H1 (cell line): ENCODE measurements at regions not wholly inside any gene's neighbourhood (a gene's known extent, or its start where the extent isn't known, plus 50 kb on each side); places are given as distances from the start of the nearest gene placed in this dataset. TPM values are rescaled to one million over a fixed set of nuclear protein-coding genes. Genes with fewer than 3 reads are reported as not detected.
"Not testable (repeated sequence)": the region's sequence is repeated elsewhere in the genome, so short reads cannot be mapped to it uniquely, and the experiment has no call there.

Experiments used
- CTCF ChIA-PET: fragments of 300-600 bp; sonication (Branson Sonifier 250); formaldehyde crosslinking; loops from one replicate; lab custom pipeline; 2021; ENCODE audit not compliant: partially characterized antibody; lab: Charles Lee
- POLR2A ChIA-PET: fragments of 300-600 bp; sonication (Branson Sonifier 250); formaldehyde crosslinking; loops from one replicate; lab custom pipeline; 2021; ENCODE audit warnings: inconsistent platforms; ENCODE audit not compliant: partially characterized antibody; lab: Charles Lee
- DNase-seq, 2 experiments: peaks; one replicate each; pipeline versions ENCODE4 v3.0.0 to v3.0.0-alpha.2; 2010 to 2022; ENCODE audit warnings: low spot score in 2 of 2, low read depth in 1 of 2, mixed read lengths in 1 of 2
- FAIRE-seq: peaks from 2 replicates; lab custom pipeline; 2011; peaks lifted over from hg19 to GRCh38; lab: Jason Lieb, UNC
- H2AFZ ChIP-seq: 2 replicates; pipeline ENCODE4 v1.8.1; 2012; ENCODE audit warnings: low read length, inconsistent platforms
- H2AK5ac ChIP-seq: 2 replicates; pipeline ENCODE4 v1.6.1; 2013; ENCODE audit warnings: low read depth, low read length
- H2BK120ac ChIP-seq: replicated peaks from 2 replicates; pipeline ENCODE3; 2013; ENCODE audit warnings: low read depth, low read length, inconsistent platforms
- H2BK12ac ChIP-seq: 2 replicates; pipeline ENCODE4 v1.6.1; 2013; ENCODE audit warnings: low read depth, low read length
- H2BK15ac ChIP-seq: 2 replicates; pipeline ENCODE4 v1.6.1; 2013; ENCODE audit warnings: low read length
- H2BK20ac ChIP-seq: 2 replicates; pipeline ENCODE4 v1.6.1; 2013; ENCODE audit warnings: low read length
- H2BK5ac ChIP-seq: 2 replicates; pipeline ENCODE4 v1.6.1; 2013; ENCODE audit warnings: low read depth, low read length
- H3K14ac ChIP-seq: 2 replicates; pipeline ENCODE4 v1.6.1; 2013; ENCODE audit warnings: inconsistent platforms; ENCODE audit not compliant: insufficient read length
- H3K18ac ChIP-seq: 2 replicates; pipeline ENCODE4 v1.6.1; 2013; ENCODE audit warnings: low read length; ENCODE audit errors: extremely low read depth
- H3K23ac ChIP-seq: 2 replicates; pipeline ENCODE4 v1.6.1; 2013; ENCODE audit warnings: inconsistent platforms; ENCODE audit not compliant: insufficient read length
- H3K23me2 ChIP-seq: 2 replicates; pipeline ENCODE4 v1.6.1; 2013; ENCODE audit warnings: low read depth, low read length
- H3K27ac ChIP-seq: 2 replicates; pipeline ENCODE4 v1.6.1; 2011; ENCODE audit warnings: low read depth, low read length, inconsistent platforms
- H3K27me3 ChIP-seq, 4 experiments: replicated peaks in 1 of 4; 1 replicate in 1 of 4; 2 replicates in 3 of 4; pipeline versions ENCODE4 v1.6.1 to v1.8.1; 2011 to 2013; ENCODE audit warnings: low read length in 3 of 4, mild to moderate bottlenecking in 3 of 4, inconsistent platforms in 2 of 4, mixed read lengths in 2 of 4, moderate library complexity in 1 of 4; ENCODE audit not compliant: control insufficient read depth in 3 of 4, insufficient read depth in 3 of 4; ENCODE audit errors: extremely low read depth in 1 of 4
- H3K36me3 ChIP-seq, 4 experiments: 2 replicates each; pipeline versions ENCODE4 v1.6.1 to v1.8.1; 2011 to 2013; ENCODE audit warnings: mild to moderate bottlenecking in 4 of 4, low read length in 3 of 4, moderate library complexity in 2 of 4, control low read depth in 1 of 4, inconsistent platforms in 1 of 4; ENCODE audit not compliant: insufficient read depth in 4 of 4, control insufficient read depth in 2 of 4
- H3K4ac ChIP-seq: replicated peaks from 2 replicates; pipeline ENCODE3; 2013; ENCODE audit warnings: low read length, low read depth, mixed read lengths, inconsistent platforms; ENCODE audit not compliant: insufficient read length
- H3K4me1 ChIP-seq, 4 experiments: replicated peaks in 1 of 4; 1 replicate in 1 of 4; 2 replicates in 3 of 4; pipeline versions ENCODE4 v1.6.1 to v1.8.1; 2011 to 2013; ENCODE audit warnings: low read length in 3 of 4, inconsistent platforms in 2 of 4, mixed read lengths in 1 of 4; ENCODE audit not compliant: insufficient read depth in 4 of 4, control insufficient read depth in 3 of 4
- H3K4me2 ChIP-seq, 2 experiments: 2 replicates each; pipeline versions ENCODE4 v1.6.1 to v1.8.1; 2011 to 2013; ENCODE audit warnings: low read depth in 2 of 2, low read length in 2 of 2, control low read depth in 1 of 2, inconsistent platforms in 1 of 2, mild to moderate bottlenecking in 1 of 2; ENCODE audit not compliant: insufficient read depth in 1 of 2
- H3K4me3 ChIP-seq, 4 experiments: fragments of 200-600, 300-600 bp in 1 of 4; sonication (generic), shearing (Covaris generic), sonication (Bioruptor Twin) in 1 of 4; 2 replicates each; pipeline versions ENCODE4 v1.5.1 to v1.8.1; 2011 to 2016; ENCODE audit warnings: low read length in 4 of 4, low read depth in 3 of 4, control low read depth in 2 of 4, inconsistent platforms in 2 of 4, mild to moderate bottlenecking in 2 of 4, mixed read lengths in 1 of 4, moderate library complexity in 1 of 4; ENCODE audit not compliant: insufficient read depth in 2 of 4; ENCODE audit errors: extremely low read depth in 1 of 4
- H3K56ac ChIP-seq: replicated peaks from 2 replicates; pipeline ENCODE3; 2013; ENCODE audit warnings: low read depth, mild to moderate bottlenecking, mixed read lengths, low read length, inconsistent platforms; ENCODE audit not compliant: insufficient read length
- H3K79me1 ChIP-seq: 2 replicates; pipeline ENCODE4 v1.6.1; 2013; ENCODE audit warnings: low read depth, low read length, control low read depth
- H3K79me2 ChIP-seq, 2 experiments: 2 replicates each; pipeline versions ENCODE4 v1.6.1 to v1.8.1; 2012 to 2013; ENCODE audit warnings: low read length in 2 of 2, mild to moderate bottlenecking in 2 of 2, inconsistent platforms in 1 of 2; ENCODE audit not compliant: insufficient read depth in 2 of 2, control insufficient read depth in 1 of 2
- H3K9ac ChIP-seq, 4 experiments: replicated peaks in 1 of 4; 1 replicate in 1 of 4; 2 replicates in 3 of 4; pipeline versions ENCODE4 v1.6.1 to v1.8.1; 2011 to 2013; ENCODE audit warnings: low read depth in 3 of 4, low read length in 3 of 4, control low read depth in 2 of 4, mild to moderate bottlenecking in 2 of 4, moderate library complexity in 2 of 4, inconsistent platforms in 1 of 4; ENCODE audit errors: extremely low read depth in 1 of 4
- H3K9me3 ChIP-seq, 2 experiments: 2 replicates each; pipeline versions ENCODE4 v1.6.1 to v1.8.1; 2012 to 2013; ENCODE audit warnings: mild to moderate bottlenecking in 2 of 2, moderate library complexity in 2 of 2, control low read depth in 1 of 2, inconsistent platforms in 1 of 2, low read depth in 1 of 2, low read length in 1 of 2, mixed read lengths in 1 of 2; ENCODE audit not compliant: insufficient read depth in 2 of 2
- H4K20me1 ChIP-seq, 2 experiments: replicated peaks in 1 of 2; 2 replicates each; pipeline versions ENCODE3 to v1.8.1; 2011 to 2013; ENCODE audit warnings: inconsistent platforms in 2 of 2, low read length in 2 of 2, mild to moderate bottlenecking in 1 of 2; ENCODE audit not compliant: insufficient read depth in 2 of 2, control insufficient read depth in 1 of 2
- H4K5ac ChIP-seq: 2 replicates; pipeline ENCODE4 v1.6.1; 2013; ENCODE audit warnings: low read length, low read depth, mixed read lengths, inconsistent platforms; ENCODE audit not compliant: insufficient read length
- H4K8ac ChIP-seq: 2 replicates; pipeline ENCODE4 v1.8.0; 2013; ENCODE audit warnings: mild to moderate bottlenecking, moderate library complexity, low read length, inconsistent platforms; ENCODE audit not compliant: insufficient read depth; ENCODE audit errors: extremely low read depth
- H4K91ac ChIP-seq: replicated peaks from 2 replicates; pipeline ENCODE3; 2013; ENCODE audit warnings: low read length, mixed read lengths, inconsistent platforms; ENCODE audit not compliant: insufficient read length
- WGBS, 2 experiments: shearing (Covaris generic) in 1 of 2; methylation state at CpG; one replicate each; pipeline versions ENCODE4 v1.1.6 to v1.1.7; 2013 to 2015; ENCODE audit warnings: low lambda C conversion rate in 2 of 2, mixed read lengths in 2 of 2, inconsistent platforms in 1 of 2, low coverage in 1 of 2, missing lambda C conversion rate in 1 of 2; ENCODE audit not compliant: insufficient replicate concordance in 2 of 2, insufficient coverage in 1 of 2, insufficient read length in 1 of 2; ENCODE audit errors: extremely low coverage in 1 of 2, missing lambda C conversion rate in 1 of 2; 5-methylcytosine and 5-hydroxymethylcytosine counted together
- small RNA-seq: library from polyadenylated mRNA; stranded (forward); fragments of <200 nt; extraction: miRNeasy Mini kit (QIAGEN cat#:217004); gene quantifications from one replicate; pipeline ENCODE3, GENCODE V24; 2013; ENCODE audit not compliant: insufficient read depth

GRCh38 chr7:76676890-76677289 is 49.8 kb upstream of the POMZP3 start:
- H3K14ac ChIP-seq, H2BK20ac ChIP-seq, CTCF ChIA-PET, H3K27me3 ChIP-seq, H3K18ac ChIP-seq, H3K4me3 ChIP-seq, H2BK5ac ChIP-seq, H3K23me2 ChIP-seq, H3K36me3 ChIP-seq, DNase-seq, H4K91ac ChIP-seq, H3K9ac ChIP-seq, H3K4me2 ChIP-seq, H2BK120ac ChIP-seq, H3K23ac ChIP-seq, H4K20me1 ChIP-seq, FAIRE-seq, H3K4me1 ChIP-seq, H2BK15ac ChIP-seq, H3K79me1 ChIP-seq, H2BK12ac ChIP-seq, H3K27ac ChIP-seq, H2AFZ ChIP-seq, H3K56ac ChIP-seq, H3K9me3 ChIP-seq, H3K4ac ChIP-seq, H4K5ac ChIP-seq, POLR2A ChIA-PET, H3K79me2 ChIP-seq, H2AK5ac ChIP-seq, H4K8ac ChIP-seq: not testable (repeated sequence)
- 90% methylated on average over 1 of the region's 1 CpG; no CpG with 5 or more reads in 1 of the 2 experiments for WGBS, 2 experiments

Small RNA genes in the stretch of these regions (small RNA-seq; reads per million reads assigned to genes)
- not detected for gene AC114737.2
